GM23338 (cell line): ENCODE measurements at regions not wholly inside any gene's neighbourhood (a gene's known extent, or its start where the extent isn't known, plus 50 kb on each side); places are given as distances from the start of the nearest gene placed in this dataset.

Source experiments
- ATAC-seq: fragments of 200-7000 bp; cut with Tn5 transposase; 3 replicates; pipeline ENCODE4 v1.9.1; 2020
- DNase-seq: peaks from one replicate; pipeline ENCODE4 v3.0.0-alpha.2; 2015; ENCODE audit warnings: low spot score
- H2AFZ ChIP-seq: fragments of 200-600 bp; sonication (generic); 2 replicates; pipeline ENCODE4 v1.8.0; 2016; ENCODE audit warnings: antibody characterized with exemption, mild to moderate bottlenecking, moderate library complexity
- H3F3A ChIP-seq: fragments of 200-600 bp; sonication (generic); replicated peaks from 2 replicates; pipeline ENCODE4 v1.8.0; 2017; ENCODE audit warnings: antibody characterized with exemption, mixed run types, low read depth
- H3K27ac ChIP-seq: fragments of 200-600 bp; sonication (generic); 2 replicates; pipeline ENCODE4 v1.6.1; 2016; ENCODE audit warnings: low read depth
- H3K27me3 ChIP-seq: fragments of 200-600 bp; sonication (generic); 2 replicates; pipeline ENCODE4 v1.8.0; 2016; ENCODE audit warnings: mild to moderate bottlenecking, mixed run types, moderate library complexity; ENCODE audit not compliant: insufficient read depth
- H3K36me3 ChIP-seq: fragments of 200-600 bp; sonication (generic); 2 replicates; pipeline ENCODE4 v1.8.0; 2016; ENCODE audit warnings: mild to moderate bottlenecking; ENCODE audit not compliant: insufficient read depth
- H3K4me1 ChIP-seq: fragments of 200-600 bp; sonication (generic); 2 replicates; pipeline ENCODE4 v1.8.0; 2016; ENCODE audit warnings: mild to moderate bottlenecking, moderate library complexity; ENCODE audit not compliant: insufficient read depth
- H3K4me2 ChIP-seq: fragments of 200-600 bp; sonication (generic); 2 replicates; pipeline ENCODE4 v1.7.1; 2017; ENCODE audit warnings: mixed run types
- H3K4me3 ChIP-seq: fragments of 200-600 bp; sonication (generic); 2 replicates; pipeline ENCODE4 v1.6.1; 2016; ENCODE audit warnings: mixed run types
- H3K79me2 ChIP-seq: fragments of 200-600 bp; sonication (generic); replicated peaks from 2 replicates; pipeline ENCODE4 v1.8.0; 2017; ENCODE audit warnings: mild to moderate bottlenecking; ENCODE audit not compliant: insufficient read depth
- H3K9me2 ChIP-seq: fragments of 200-600 bp; sonication (generic); 2 replicates; pipeline ENCODE4 v1.8.0; 2017; ENCODE audit not compliant: insufficient read depth
- H4K20me1 ChIP-seq: fragments of 200-600 bp; sonication (generic); replicated peaks from 2 replicates; pipeline ENCODE4 v1.8.0; 2017; ENCODE audit warnings: mild to moderate bottlenecking; ENCODE audit not compliant: insufficient read depth
- H3K27ac Mint-ChIP-seq: 2 replicates; pipeline ENCODE4 v1.8.0; 2020; ENCODE audit warnings: inconsistent platforms, mild to moderate bottlenecking, moderate library complexity, mixed read lengths
- H3K27me3 Mint-ChIP-seq: 3 replicates; pipeline ENCODE4 v1.8.0; 2022; ENCODE audit warnings: low read depth, mild to moderate bottlenecking, moderate library complexity, mixed read lengths, inconsistent platforms; ENCODE audit not compliant: insufficient read depth, poor library complexity
- H3K36me3 Mint-ChIP-seq: 3 replicates; pipeline ENCODE4 v1.8.0; 2021; ENCODE audit warnings: low read depth, mild to moderate bottlenecking, inconsistent platforms, moderate library complexity, mixed read lengths
- H3K4me1 Mint-ChIP-seq: 3 replicates; pipeline ENCODE4 v1.8.0; 2020; ENCODE audit warnings: mild to moderate bottlenecking, inconsistent platforms, mixed read lengths
- H3K4me3 Mint-ChIP-seq: 3 replicates; pipeline ENCODE4 v1.8.0; 2021; ENCODE audit warnings: moderate library complexity, mild to moderate bottlenecking, inconsistent platforms, mixed read lengths
- H3K9me3 Mint-ChIP-seq: 3 replicates; pipeline ENCODE4 v1.8.0; 2020; ENCODE audit warnings: moderate library complexity, mild to moderate bottlenecking, inconsistent platforms, mixed read lengths
- CTCF ChIP-seq, 2 experiments: fragments of 200-600 bp in 1 of 2; sonication (generic) in 1 of 2; conservative IDR thresholded peaks; 2 replicates each; pipeline versions ENCODE4 v1.5.1 to v1.6.1; 2016 to 2017; ENCODE audit warnings: antibody characterized with exemption in 2 of 2, low read depth in 2 of 2, mild to moderate bottlenecking in 2 of 2, moderate library complexity in 1 of 2
- EZH2 ChIP-seq: fragments of 200-600 bp; sonication (generic); IDR thresholded peaks from one replicate; pipeline ENCODE4 v1.8.0; 2017; ENCODE audit warnings: antibody characterized with exemption, mild to moderate bottlenecking, low read depth; ENCODE audit not compliant: unreplicated experiment
- EZH2phosphoT487 ChIP-seq: fragments of 200-600 bp; sonication (generic); IDR thresholded peaks from one replicate; pipeline ENCODE4 v1.8.1; 2018; ENCODE audit warnings: antibody characterized with exemption; ENCODE audit not compliant: unreplicated experiment
- NANOG ChIP-seq: IDR thresholded peaks from 2 replicates; pipeline ENCODE4 v1.6.1; 2016; ENCODE audit warnings: antibody characterized with exemption, borderline replicate concordance
- REST ChIP-seq: IDR thresholded peaks from one replicate; pipeline ENCODE4 v1.6.1; 2018; ENCODE audit warnings: antibody characterized with exemption; ENCODE audit not compliant: unreplicated experiment
- ZNF114 ChIP-seq: fragments of 250-450 bp; sonication (Bioruptor Pico); IDR thresholded peaks from 2 replicates; pipeline ENCODE4 v1.5.0; 2020; ENCODE audit warnings: mild to moderate bottlenecking, moderate library complexity
- ZNF331 ChIP-seq: fragments of 250-450 bp; sonication (Bioruptor Pico); IDR thresholded peaks from 2 replicates; pipeline ENCODE4 v1.5.0; 2020; ENCODE audit warnings: low read depth, mild to moderate bottlenecking, moderate library complexity
- TF ChIP-seq, protein P1 (sequence below): fragments of 250-450 bp; sonication (Bioruptor Pico); IDR thresholded peaks from 2 replicates; pipeline ENCODE4 v1.5.0; 2020; ENCODE audit warnings: mild to moderate bottlenecking, moderate library complexity

DNA sequence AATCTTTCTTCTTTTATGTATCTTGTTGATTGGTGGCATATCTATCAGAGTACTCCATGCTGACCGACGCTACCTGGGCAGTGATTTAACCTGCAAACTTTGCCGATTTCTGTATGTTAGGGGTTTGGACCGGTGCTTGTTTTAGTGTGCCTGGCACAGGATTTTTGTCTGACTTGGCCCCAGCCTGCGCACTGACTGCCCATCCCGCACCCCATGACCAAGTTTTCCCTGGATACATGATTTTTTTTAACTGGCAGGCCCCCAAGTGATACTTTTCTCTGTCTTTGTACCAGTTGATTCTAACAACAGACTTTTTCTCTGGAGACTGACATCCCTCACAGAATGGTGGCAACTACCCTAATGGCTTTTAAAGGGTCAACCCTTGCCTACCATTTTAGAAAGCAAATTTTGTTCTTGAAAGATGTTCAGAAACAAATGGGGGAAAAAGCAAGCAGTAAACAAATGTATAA lies 69.0 kb upstream of the C1QTNF9B start (continued):
- TF ChIP-seq REST: no peak
- no peak for TF ChIP-seq CTCF (conservative IDR thresholded peaks at IDR 0.05; ENCODE audit: low read depth in 2 of 2)
- no peak for TF ChIP-seq EZH2
- TF ChIP-seq NANOG: no peak
- TF ChIP-seq EZH2phosphoT487: no peak

DNA sequence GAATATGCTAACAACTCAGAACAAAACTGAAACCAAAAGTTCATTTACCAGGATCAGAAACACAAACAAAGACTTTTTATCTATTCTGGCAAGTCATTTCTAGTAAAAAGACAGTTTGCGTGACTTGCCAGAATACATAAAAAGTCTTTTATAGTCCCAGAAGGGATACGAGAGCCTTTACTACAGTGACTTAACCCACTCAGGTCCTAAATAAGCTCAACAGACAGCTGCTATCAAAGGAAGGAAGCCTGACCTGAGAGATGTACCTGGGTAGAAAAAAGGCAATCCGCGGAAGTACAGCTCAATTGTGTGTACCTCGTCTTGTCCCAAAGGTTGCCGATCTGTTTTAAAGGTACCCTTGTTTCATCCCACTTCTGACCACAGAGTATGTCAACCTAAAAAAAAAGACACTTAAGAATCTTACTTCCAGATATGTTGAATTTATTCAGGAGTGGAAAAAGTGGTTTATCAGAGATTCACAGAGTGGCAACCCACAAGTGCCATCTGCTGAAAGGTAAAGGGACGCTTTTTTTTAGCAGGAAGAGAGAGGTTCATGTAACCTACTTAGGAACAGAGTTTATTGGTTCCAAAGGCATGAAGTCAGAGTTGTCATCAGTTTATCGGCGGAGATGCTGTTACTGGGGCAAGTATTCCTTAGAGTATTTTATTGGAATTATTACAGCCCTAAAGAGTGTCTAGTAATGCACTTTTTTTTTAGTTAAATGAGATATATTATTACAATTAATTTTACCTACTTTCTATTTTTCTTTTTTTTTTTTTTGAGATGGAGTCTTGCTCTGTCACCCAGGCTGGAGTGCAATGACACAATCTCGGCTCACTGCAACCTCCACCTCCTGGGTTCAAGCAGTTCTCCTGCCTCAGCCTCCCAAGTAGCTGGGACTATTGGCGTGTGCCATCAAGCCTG lies 69.7 kb upstream of the C1QTNF9B start:
- Histone ChIP-seq H3K79me2 (no peaks in the 10 kb centered on the region), H3K36me3 (no peaks in the 10 kb centered on the region), H3K27ac (no peak overlapping the region), H3K4me2 (no peak overlapping the region), H3K27me3 (no peaks in the 10 kb centered on the region), H3K9me2 (no peaks in the 10 kb centered on the region), H2AFZ (peak overlapping the region; percentile 16; the same call in 1 of the 2 replicates), H4K20me1 (no peaks in the 10 kb centered on the region), H3K4me3 (no peak overlapping the region), H3F3A (no peaks in the 10 kb centered on the region), H3K4me1 (no peaks in the 10 kb centered on the region)
- no peak for DNase-seq
- Mint-ChIP-seq H3K4me1 (no peaks in the 10 kb centered on the region), H3K9me3 (no peaks in the 10 kb centered on the region; the same call in 2 of the 3 replicates), H3K27me3 (no peaks in the 10 kb centered on the region), H3K4me3 (no peak overlapping the region), H3K27ac (no peak overlapping the region), H3K36me3 (no peaks in the 10 kb centered on the region)
- ATAC-seq: no peak
- TF ChIP-seq, protein P1, sequence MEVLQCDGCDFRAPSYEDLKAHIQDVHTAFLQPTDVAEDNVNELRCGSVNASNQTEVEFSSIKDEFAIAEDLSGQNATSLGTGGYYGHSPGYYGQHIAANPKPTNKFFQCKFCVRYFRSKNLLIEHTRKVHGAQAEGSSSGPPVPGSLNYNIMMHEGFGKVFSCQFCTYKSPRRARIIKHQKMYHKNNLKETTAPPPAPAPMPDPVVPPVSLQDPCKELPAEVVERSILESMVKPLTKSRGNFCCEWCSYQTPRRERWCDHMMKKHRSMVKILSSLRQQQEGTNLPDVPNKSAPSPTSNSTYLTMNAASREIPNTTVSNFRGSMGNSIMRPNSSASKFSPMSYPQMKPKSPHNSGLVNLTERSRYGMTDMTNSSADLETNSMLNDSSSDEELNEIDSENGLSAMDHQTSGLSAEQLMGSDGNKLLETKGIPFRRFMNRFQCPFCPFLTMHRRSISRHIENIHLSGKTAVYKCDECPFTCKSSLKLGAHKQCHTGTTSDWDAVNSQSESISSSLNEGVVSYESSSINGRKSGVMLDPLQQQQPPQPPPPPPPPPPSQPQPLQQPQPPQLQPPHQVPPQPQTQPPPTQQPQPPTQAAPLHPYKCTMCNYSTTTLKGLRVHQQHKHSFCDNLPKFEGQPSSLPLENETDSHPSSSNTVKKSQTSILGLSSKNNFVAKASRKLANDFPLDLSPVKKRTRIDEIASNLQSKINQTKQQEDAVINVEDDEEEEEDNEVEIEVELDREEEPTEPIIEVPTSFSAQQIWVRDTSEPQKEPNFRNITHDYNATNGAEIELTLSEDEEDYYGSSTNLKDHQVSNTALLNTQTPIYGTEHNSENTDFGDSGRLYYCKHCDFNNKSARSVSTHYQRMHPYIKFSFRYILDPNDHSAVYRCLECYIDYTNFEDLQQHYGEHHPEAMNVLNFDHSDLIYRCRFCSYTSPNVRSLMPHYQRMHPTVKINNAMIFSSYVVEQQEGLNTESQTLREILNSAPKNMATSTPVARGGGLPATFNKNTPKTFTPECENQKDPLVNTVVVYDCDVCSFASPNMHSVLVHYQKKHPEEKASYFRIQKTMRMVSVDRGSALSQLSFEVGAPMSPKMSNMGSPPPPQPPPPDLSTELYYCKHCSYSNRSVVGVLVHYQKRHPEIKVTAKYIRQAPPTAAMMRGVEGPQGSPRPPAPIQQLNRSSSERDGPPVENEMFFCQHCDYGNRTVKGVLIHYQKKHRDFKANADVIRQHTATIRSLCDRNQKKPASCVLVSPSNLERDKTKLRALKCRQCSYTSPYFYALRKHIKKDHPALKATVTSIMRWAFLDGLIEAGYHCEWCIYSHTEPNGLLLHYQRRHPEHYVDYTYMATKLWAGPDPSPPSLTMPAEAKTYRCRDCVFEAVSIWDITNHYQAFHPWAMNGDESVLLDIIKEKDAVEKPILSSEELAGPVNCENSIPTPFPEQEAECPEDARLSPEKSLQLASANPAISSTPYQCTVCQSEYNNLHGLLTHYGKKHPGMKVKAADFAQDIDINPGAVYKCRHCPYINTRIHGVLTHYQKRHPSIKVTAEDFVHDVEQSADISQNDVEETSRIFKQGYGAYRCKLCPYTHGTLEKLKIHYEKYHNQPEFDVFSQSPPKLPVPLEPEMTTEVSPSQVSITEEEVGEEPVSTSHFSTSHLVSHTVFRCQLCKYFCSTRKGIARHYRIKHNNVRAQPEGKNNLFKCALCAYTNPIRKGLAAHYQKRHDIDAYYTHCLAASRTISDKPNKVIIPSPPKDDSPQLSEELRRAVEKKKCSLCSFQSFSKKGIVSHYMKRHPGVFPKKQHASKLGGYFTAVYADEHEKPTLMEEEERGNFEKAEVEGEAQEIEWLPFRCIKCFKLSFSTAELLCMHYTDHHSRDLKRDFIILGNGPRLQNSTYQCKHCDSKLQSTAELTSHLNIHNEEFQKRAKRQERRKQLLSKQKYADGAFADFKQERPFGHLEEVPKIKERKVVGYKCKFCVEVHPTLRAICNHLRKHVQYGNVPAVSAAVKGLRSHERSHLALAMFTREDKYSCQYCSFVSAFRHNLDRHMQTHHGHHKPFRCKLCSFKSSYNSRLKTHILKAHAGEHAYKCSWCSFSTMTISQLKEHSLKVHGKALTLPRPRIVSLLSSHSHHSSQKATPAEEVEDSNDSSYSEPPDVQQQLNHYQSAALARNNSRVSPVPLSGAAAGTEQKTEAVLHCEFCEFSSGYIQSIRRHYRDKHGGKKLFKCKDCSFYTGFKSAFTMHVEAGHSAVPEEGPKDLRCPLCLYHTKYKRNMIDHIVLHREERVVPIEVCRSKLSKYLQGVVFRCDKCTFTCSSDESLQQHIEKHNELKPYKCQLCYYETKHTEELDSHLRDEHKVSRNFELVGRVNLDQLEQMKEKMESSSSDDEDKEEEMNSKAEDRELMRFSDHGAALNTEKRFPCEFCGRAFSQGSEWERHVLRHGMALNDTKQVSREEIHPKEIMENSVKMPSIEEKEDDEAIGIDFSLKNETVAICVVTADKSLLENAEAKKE (CRISPR knock-in tag): no peak
- TF ChIP-seq EZH2phosphoT487 (no peak), ZNF114 (no peak), ZNF331 (CRISPR knock-in tag) (no peak)
